Right hindlimb (tissue), 1 donor: ENCODE measurements at regions not wholly inside any gene's neighbourhood (a gene's known extent, or its start where the extent isn't known, plus 50 kb on each side); places are given as distances from the start of the nearest gene placed in this dataset.
"Not testable (repeated sequence)": the region's sequence is repeated elsewhere in the genome, so short reads cannot be mapped to it uniquely, and the experiment has no call there.

Source experiments
- DNase-seq: peaks from one replicate; pipeline ENCODE4 v3.0.0-alpha.2; 2018

DNA sequence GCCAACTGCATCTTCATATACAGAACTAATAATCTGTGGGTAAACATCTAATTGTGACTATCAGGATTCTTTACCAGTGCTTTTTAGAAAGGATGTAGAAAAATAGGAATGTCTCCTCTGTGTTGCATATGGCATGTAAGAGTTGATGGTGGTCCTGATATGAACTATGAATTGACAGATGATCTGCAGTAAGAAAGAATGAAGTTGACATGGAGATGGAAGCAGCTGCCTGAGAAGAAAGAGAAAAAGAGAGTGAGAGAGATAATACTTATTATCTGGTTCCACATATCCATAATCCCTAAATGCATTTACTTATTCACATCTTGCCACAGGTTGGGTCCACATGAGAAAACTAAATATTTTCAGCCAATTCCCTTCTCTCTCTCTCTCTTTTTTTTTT lies 1022.9 kb downstream of the SLC6A15 start:
- DNase-seq = no peak

DNA sequence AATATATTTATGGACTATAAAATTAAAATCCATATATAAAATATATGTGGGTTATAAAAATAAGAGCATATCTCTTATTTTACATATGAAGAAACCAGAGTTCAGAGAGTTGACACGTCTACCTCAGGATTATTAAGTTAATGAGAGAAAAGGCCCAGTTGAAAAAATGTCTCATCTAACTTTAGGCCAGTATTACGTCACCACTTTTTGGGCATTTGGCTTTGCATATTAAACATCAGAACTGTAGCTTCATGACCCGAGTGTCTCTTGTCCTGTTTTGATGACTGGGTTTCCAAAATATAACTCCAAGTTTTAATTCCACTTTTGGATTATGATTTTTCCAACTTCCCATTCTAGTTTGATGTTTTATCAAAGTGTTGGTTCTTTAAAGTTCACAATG lies 1026.1 kb downstream of the SLC6A15 start:
- no peak for DNase-seq

DNA sequence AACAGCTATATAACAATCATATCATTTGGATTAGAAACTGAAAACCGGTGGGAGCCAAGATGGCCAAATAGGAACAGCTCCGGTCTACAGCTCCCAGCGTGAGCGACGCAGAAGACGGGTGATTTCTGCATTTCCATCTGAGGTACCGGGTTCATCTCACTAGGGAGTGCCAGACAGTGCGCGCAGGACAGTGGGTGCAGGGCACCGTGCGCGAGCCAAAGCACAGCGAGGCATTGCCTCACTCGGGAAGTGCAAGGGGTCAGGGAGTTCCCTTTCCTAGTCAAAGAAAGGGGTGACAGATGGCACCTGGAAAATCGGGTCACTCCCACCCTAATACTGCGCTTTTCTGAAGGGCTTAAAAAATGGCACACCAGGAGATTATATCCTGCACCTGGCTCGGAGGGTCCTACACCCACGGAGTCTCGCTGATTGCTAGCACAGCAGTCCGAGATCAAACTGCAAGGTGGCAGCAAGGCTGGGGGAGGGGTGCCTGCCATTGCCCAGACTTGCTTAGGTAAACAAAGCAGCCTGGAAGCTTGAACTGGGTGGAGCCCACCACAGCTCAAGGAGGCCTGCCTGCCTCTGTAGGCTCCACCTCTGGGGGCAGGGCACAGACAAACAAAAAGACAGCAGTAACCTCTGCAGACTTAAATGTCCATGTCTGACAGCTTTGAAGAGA lies 1041.5 kb downstream of the SLC6A15 start:
- not testable (repeated sequence) for DNase-seq

GRCh38 chr12:83866477-83866876 lies 1046.1 kb downstream of the SLC6A15 start:
- no peak for DNase-seq

GRCh38 chr12:83865431-83865830 lies 1047.2 kb downstream of the SLC6A15 start:
- no peak for DNase-seq

DNA sequence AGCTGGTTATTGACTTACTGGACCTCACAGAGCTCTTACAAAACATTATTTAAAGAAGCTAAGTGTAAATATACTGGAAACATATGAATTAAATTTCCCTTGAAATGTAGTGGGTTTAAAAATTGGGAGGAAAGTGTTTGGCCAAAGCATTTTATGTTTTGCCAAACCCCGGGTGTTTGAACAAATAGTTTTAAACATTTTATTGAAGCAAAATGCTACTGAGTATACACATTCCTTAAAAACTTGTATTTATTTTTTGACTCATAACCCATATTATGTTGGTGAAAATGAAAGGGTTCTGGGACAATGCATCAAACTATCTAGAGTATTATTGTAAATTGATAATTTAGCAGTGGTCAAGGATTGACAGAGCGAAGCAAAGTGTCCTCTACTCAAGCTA lies 1048.5 kb downstream of the SLC6A15 start:
- no peak for DNase-seq

GRCh38 chr12:83859021-83859420 lies 1053.6 kb downstream of the SLC6A15 start:
- DNase-seq = no peak

DNA sequence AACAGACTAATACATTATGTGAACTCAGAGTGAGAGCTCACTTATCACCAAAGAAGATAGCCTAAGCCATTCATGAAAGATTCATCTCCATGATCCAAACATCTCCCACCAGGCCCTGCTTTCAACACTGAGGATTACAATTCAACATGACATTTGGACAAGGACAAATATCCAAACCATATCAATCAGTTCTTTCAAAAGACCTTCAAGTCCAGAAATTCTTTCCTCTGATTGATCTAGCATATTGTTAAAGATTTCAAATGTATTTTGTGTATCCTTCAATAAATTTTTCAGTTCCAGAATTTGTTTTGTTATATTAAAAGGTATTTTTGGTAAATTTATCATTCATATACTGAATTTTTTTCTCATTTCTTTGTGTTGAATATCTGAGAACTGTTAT lies 1055.8 kb downstream of the SLC6A15 start:
- DNase-seq = no peak

GRCh38 chr12:83850531-83850930 lies 1062.1 kb downstream of the SLC6A15 start:
- DNase-seq = no peak

DNA sequence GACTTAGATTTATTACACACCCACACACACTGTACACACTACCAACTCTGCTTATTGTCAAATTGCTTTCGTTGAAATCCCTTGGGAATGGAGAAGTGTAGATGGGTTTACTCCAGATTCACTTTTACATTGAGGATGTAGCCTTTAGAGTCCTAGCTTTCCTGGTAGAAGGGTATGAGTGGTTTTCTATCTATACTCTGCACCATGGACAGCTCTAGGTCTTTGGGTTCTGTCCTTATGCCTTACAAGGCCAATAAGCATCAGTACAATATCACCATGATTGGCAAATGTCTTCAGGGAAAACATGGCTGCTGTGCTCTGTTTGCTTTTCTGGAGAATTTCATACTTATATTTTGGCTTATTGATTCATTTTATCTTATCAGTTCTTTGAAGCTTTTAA lies 1063.9 kb downstream of the SLC6A15 start:
- DNase-seq = no peak

- no peak for DNase-seq
These were observed 1069.1 kb downstream of the SLC6A15 start for GRCh38 chr12:83843541-83843940.

DNA sequence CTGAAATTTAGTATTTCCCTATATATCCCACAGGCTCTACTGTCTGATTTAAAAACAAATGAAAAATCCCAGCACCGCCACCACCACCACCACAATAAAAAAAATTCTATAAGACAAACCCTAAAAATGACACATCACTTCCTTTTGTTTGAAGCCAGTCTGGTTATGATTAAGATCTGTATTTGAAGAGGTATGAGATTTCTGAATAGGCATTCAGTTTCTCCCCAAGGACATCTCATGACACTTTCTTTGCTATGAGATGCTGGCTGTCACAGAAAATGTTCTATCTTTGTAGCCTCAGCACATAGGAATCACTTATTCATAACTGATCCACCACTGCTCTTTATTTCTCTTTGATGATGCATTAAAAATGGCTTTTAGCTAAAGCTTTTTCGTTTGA lies 1071.0 kb downstream of the SLC6A15 start:
- no peak for DNase-seq

- DNase-seq = peak; percentile 68
These were observed 1084.7 kb downstream of the SLC6A15 start for GRCh38 chr12:83827860-83828259.

DNA sequence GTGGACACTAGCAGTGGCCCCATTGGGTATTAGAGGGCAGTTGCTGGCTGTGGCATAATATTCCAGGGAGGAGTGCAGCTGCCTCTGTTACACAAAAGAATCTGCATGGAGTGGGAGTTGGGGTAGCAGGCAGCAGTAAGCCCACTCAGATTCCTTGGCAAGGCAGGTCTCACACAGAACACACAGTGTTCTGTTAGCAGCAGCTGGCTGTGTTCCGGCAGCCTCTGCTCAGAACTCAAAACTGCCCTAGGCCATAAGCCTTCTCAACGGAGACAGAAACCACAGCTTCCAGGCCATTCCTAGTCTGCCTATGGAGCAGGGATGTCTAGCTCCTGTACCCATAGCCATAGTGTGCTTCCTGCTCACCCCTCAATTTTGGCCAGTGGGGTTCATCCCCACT lies 1085.4 kb downstream of the SLC6A15 start:
- DNase-seq = peak; percentile 30

- no peak for DNase-seq
These were observed 1086.5 kb downstream of the SLC6A15 start for GRCh38 chr12:83826112-83826511.

DNA sequence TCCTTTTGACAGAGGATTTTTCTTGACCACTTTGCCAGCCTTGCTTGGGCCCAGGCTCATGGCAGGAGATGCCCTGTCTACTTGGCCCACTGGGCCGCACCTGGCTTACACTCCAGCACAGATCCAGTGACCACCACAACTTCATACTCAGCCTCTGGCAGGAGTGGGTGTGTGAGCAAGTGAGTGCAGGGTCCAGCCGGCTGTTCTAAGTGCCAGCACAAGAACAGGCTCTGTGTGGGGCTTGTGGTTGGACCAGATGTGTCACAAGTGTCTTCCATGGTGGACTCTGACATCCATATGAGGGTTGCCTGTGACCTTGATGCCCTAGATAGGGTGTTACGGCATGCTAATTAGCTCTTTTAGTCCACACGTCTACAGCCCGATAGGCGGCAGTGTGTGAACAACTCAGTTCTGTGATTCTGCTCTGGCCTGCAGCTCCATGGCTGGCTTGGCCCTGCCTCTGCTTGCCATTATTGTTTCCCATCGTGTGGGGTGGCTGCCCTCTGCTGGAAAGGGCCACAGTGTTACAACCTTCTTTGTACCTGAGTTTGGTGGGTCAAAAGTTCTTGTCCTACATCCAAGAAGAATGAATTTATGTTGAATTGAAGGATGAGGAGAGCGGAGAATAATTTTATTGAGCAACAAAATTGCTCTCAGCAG lies 1089.1 kb downstream of the SLC6A15 start:
- DNase-seq = no peak

- DNase-seq = no peak
These were observed 1090.6 kb downstream of the SLC6A15 start for GRCh38 chr12:83821967-83822366.

DNA sequence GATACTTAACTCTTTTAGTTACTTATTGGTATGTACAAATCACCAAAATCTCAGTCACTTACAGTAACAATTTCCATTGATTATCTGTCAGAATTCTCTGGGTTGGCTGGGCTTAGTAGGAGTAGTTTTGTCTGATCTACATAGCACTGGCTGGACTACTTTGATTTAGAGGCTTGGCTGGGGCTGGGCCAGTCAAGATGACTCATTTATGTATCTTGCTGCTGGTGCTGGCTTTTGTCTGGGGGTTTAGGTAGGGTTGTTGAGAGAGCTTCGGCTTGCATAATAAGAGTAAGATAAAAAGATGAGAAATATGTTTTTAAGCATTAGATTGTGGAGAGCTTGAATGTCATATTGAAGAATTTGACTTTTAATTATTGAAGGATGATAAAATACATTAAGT lies 1093.7 kb downstream of the SLC6A15 start:
- DNase-seq = peak; percentile 31

DNA sequence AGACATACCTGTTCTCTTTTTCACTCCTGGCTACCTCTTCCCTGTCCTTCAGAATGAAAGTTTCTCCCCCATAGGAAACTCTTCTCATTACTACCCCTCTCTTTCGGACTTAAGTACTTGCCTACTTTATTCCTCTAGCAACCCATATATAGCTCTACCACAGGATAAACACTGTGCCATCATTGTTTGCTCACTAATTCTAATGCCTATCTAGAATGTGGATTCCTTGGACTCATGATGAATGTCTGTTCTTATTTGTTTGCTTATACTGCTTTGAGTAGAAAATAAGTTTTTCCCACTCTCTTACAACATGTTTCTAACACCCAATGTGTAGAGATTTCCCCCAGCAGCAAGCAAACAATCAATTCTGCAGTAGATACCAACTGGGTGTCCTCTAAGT lies 1094.9 kb downstream of the SLC6A15 start:
- DNase-seq = no peak

DNA sequence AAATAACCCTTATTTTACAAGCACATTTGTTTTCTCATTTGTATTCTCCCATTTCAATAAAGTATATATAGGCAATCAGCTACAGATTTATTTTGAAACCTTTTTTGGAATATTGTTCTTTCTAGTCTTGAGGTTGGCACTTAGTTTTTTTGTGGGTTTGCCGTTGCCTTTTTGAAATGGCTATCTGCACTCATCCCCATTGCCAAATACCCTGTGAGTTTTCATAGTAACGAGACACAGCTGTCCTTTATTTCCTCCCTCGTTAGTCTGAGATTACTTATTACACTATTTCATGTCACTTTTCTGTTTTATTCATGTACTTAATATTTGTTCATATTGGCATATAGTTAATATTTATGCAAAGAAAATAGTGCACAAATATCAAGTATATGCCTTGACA lies 1104.0 kb downstream of the SLC6A15 start:
- DNase-seq = no peak

DNA sequence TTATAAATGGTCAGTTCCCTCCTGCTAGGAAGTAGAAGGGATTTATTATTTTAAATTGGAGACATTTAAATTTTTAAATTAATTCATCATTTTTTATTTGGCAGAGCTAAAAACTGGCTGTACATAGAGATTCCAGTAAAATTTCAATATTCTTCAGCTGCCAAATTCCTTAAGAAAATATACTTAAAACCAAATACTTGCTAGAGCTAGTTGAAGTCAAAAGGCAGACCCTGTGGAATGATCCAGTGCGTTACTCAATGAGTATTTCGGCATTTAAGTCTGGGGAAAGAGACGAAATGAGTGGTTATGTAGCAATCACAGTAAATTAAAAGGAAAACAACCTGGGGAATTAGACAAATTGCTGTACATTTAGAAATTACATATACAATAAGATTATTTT lies 1104.7 kb downstream of the SLC6A15 start:
- no peak for DNase-seq

GRCh38 chr12:83805873-83806272 lies 1106.7 kb downstream of the SLC6A15 start:
- DNase-seq = no peak

GRCh38 chr12:83805156-83805772 lies 1107.3 kb downstream of the SLC6A15 start:
- no peak for DNase-seq

GRCh38 chr12:83801972-83802371 lies 1110.6 kb downstream of the SLC6A15 start:
- no peak for DNase-seq
